GM19025 (cell line): ENCODE measurements at regions not wholly inside any gene's neighbourhood (a gene's known extent, or its start where the extent isn't known, plus 50 kb on each side); places are given as distances from the start of the nearest gene placed in this dataset.

Experiments
- ATAC-seq: cut with Tn5 transposase; IDR thresholded peaks from one replicate; pipeline ENCODE4 v1.9.1; 2021; ENCODE audit warnings: mild to moderate bottlenecking, low read depth, moderate library complexity; ENCODE audit not compliant: unreplicated experiment

DNA sequence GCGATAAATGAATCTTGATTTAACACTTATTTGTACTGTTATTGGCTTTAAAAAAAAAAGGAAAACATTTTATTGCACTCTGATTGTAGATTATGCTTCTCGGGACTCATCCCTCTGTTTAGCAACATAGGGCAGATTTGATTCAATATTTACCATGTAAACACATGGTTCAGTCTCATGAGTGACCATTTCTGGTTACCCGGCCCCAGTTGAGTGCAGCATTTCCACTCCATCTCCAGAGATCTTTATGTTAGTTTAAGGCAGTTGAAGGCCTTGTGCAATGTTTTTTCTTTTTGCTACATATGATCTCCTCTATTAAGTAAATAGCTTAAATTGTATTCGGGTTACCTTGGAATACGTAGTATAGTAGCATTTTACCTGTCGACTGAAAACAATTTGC lies 143.3 kb upstream of the RPS6KA3 start:
- ATAC-seq = no peak

DNA sequence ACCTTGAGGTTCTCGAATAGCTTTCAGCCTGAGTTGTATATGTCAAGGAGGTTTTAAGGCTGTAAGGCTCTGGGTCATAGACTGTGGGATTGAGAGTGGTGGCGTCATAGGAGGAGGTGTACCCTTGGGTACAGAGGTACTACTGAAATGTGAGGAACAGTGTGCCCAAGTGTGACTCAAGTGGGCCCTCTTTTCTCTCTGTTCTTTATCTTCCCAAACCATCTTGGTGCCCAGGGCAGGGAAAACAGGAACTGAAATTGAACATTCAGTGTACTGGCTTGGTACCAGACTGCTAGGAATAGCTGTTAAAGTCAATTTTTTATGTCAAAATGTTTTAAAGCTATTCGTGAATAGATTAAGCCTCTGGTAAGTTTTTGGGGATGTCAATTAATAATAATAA lies 136.2 kb upstream of the RPS6KA3 start:
- no peak for ATAC-seq

GRCh38 chrX:20399728-20400414 lies 133.2 kb upstream of the RPS6KA3 start:
- no peak for ATAC-seq

- no peak for ATAC-seq
Observed at GRCh38 chrX:20397587-20397986, 130.9 kb upstream of the RPS6KA3 start.

GRCh38 chrX:20394451-20394850 lies 127.7 kb upstream of the RPS6KA3 start:
- ATAC-seq = no peak

GRCh38 chrX:20393944-20394343 lies 127.2 kb upstream of the RPS6KA3 start:
- no peak for ATAC-seq

DNA sequence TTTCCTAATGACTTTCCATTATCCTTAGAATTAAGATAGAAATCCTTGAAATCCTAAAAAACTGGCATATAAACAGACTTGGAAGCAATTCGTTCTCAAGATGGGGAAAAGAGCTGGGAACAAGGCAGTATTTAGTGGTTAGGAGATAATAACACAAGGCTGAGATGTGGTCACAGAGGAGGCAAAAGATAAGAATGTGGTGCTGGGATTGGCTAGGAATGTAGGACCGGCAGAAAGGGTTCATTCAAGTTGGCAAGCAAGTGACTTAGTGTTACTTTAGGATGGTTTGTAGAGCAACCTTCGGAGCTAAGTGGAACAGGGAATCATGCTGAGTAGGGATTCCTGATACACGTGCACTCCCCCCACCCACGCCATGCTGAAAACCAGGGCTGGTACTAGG lies 121.9 kb upstream of the RPS6KA3 start:
- no peak for ATAC-seq

DNA sequence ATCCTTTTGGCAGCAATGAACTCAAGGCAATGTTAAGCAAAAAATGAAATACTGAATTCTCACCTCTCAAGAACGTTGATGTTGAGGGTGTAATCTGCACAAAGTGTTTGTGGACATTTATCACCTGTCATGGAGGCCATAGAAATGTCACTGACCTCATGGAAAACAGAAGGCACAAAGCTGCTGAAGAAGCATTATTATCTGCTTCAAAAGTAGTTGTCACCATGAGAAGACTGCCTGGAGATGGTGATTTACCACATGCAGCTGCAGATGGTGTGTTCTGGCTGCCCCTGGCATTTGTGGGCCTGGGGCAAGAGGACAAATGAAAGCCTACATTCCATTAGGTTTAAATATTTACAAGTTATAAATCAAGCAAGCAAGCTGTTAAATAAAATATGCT lies 116.8 kb upstream of the RPS6KA3 start:
- no peak for ATAC-seq

GRCh38 chrX:20382518-20383297 lies 116.0 kb upstream of the RPS6KA3 start:
- peak; percentile 47 for ATAC-seq

GRCh38 chrX:20382082-20382481 lies 115.4 kb upstream of the RPS6KA3 start:
- ATAC-seq = no peak

- no peak for ATAC-seq
Observed at GRCh38 chrX:20378233-20378920, 111.7 kb upstream of the RPS6KA3 start.

GRCh38 chrX:20374900-20375438 lies 108.3 kb upstream of the RPS6KA3 start:
- no peak for ATAC-seq

DNA sequence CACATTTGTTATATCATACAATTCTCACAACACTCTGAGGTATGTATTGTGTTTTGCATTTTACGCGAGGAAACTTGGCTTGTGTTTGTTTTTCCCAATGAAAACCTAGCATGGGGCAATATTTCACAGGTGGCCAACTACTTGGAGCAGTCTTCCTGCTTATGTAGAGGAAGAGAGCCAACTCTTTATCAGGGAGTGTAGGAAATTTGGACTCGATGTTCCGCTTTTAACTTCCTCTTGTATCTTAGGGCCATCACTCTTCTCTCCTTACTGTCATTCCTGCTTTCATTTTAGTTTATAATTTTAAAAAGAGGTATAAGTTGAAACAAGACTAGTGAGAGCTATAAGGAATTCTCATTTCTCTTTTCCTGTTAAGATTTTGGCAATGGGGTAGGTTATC lies 107.7 kb upstream of the RPS6KA3 start:
- no peak for ATAC-seq

DNA sequence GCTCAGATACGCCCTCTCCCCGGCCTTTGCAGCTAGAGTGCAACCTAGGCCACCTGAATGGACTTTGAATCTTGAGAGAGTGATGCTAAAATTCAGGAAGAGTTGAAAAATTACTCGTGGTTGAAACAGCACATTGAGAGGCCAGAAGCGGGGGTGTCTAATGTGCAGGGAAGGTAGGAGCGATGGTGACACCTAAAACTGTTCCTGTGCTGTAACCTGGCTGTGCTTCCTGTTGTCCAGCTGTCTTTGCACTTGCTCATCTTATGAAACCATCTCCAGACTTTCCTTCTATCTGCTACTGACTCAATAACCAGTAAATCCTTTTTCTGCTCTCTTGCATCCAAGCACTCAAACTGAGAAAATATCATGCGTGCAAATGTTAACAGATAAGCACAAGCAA lies 106.4 kb upstream of the RPS6KA3 start:
- no peak for ATAC-seq

DNA sequence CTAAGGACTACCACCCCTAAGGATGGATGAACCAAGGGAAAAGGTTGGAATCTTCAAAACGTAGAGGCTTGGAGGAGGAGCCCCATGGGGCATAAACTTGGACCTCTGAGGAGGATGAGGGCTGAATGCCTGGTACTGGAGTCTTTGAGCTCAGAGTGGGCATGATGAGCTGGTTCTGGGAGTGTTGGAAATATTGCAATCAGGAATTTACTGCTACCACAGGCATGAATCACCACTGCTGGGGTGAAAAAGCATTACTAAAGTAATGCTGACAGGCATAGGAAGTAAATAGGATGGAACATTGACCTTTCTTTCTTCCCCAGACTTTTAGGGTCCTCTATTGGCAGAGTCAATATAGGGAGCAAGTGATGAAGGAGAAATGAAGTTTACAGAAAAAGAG lies 105.8 kb upstream of the RPS6KA3 start:
- no peak for ATAC-seq

- no peak for ATAC-seq
Observed at GRCh38 chrX:20369468-20369867, 102.8 kb upstream of the RPS6KA3 start.

- ATAC-seq = no peak
Observed at GRCh38 chrX:20364238-20364637, 97.5 kb upstream of the RPS6KA3 start.

DNA sequence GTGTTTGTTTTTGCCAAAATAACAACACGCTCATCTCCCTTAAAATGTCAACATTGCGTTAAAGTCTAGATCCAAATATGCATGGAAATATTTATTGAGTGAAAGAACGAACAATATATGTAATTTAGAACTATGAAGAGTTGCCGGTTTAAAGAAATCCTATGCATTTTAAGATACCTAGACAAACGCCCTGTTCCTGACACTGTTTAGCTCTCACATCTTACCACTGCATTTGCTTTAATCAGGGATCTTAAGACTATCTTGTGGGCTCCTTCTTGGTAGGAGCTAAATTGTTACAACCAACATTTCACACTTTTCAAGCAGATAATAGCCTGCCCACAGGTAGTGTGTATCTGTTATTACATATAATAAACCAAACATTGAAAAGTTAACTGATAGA lies 96.6 kb upstream of the RPS6KA3 start:
- ATAC-seq = no peak

DNA sequence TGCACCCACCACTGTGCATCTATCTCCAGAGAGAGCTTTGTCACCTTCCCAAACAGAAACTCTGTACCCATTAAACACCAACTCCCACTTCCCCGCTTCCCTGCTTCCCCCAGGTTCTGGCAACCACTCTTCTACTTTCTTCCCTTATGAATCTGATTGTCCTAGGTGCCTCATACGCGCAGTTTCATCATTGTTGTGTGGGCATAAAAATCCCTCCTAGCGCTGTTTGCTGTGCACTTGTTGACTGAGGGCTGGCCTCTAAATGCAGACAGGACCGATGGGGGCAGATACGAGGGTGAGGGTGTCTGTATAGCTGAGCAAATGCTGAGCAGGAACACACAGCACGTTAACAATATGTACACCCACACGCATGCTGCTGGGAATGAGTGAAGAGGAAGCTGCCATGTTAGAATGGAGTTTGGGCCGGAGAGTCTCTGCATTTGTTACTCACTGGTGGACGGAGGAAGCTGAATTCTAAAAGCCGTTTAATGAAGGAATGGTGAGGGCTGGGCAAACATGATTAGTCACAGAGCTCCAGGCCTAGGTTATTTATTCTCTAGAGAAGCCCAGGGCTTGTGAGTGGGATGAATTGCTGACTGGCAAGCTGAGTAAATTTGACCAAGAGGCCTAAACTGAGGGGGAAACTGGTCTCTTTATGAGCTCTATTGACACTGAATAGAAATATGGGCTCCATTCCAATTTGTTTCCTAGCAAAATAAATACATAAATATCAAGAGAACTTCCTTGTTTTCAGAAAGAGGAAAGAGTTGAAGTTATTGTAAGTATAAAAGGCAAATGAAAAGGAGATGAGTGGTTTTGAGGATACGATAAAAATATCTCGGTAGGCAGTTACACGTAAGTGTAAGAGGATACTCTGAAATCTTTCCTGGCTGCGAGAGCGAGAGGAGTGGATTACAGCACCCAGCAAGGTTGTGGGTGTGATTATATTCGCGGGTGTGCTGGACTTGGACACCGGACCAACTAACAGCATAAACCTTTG lies 95.9 kb upstream of the RPS6KA3 start:
- ATAC-seq = no peak

GRCh38 chrX:20361890-20362262 lies 95.2 kb upstream of the RPS6KA3 start:
- no peak for ATAC-seq
